T-cell (primary cell): ENCODE measurements at regions not wholly inside any gene's neighbourhood (a gene's known extent, or its start where the extent isn't known, plus 50 kb on each side); places are given as distances from the start of the nearest gene placed in this dataset.

Experiments
- ATAC-seq, 4 experiments: fragments of 200-7000 bp in 3 of 4; fragments of 150-1000 bp in 1 of 4; cut with Tn5 transposase; replicated peaks in 1 of 4; 1 replicate in 3 of 4; 2 replicates in 1 of 4; pipeline ENCODE4 v1.10.0; 2021; ENCODE audit warnings: moderate library complexity in 3 of 4, mild to moderate bottlenecking in 2 of 4, moderate number of reproducible peaks in 1 of 4
- CTCF ChIA-PET, 2 donors: fragments of 300-600 bp; sonication (Branson Sonifier 250); formaldehyde crosslinking; loops; one replicate each; lab custom pipeline; 2022; ENCODE audit warnings: antibody characterized with exemption in 2 of 2; lab: Charles Lee
- POLR2A ChIA-PET, 2 donors: fragments of 300-600 bp; sonication (Branson Sonifier 250); formaldehyde crosslinking; loops; one replicate each; lab custom pipeline; 2022; ENCODE audit warnings: antibody characterized with exemption in 2 of 2; lab: Charles Lee
- DNase-seq, 35 experiments: peaks; one replicate each; pipeline versions ENCODE4 v3.0.0 to v3.0.0-alpha.2; 2013 to 2023
- H3K27ac ChIP-seq: one replicate; pipeline ENCODE4 v1.5.1; 2013; ENCODE audit warnings: low read length
- H3K27me3 ChIP-seq, 2 experiments: replicated peaks in 1 of 2; 1 replicate in 1 of 2; 2 replicates in 1 of 2; pipeline versions ENCODE4 v1.6.1 to v1.7.0; 2013; ENCODE audit warnings: low read length in 1 of 2, mixed read lengths in 1 of 2; ENCODE audit not compliant: control insufficient read depth in 2 of 2, insufficient read depth in 2 of 2; ENCODE audit errors: extremely low read depth in 1 of 2
- H3K36me3 ChIP-seq, 2 donors: 1 replicate in 1 of 2; 2 replicates in 1 of 2; pipeline versions ENCODE4 v1.6.1 to v1.7.0; 2013; ENCODE audit warnings: low read length in 1 of 2; ENCODE audit not compliant: control insufficient read depth in 2 of 2, insufficient read depth in 1 of 2; ENCODE audit errors: extremely low read depth in 1 of 2
- H3K4me1 ChIP-seq, 2 experiments: 1 replicate in 1 of 2; 2 replicates in 1 of 2; pipeline versions ENCODE4 v1.6.1 to v1.7.0; 2013; ENCODE audit warnings: low read length in 2 of 2, mixed read lengths in 1 of 2; ENCODE audit not compliant: insufficient read depth in 2 of 2, control insufficient read depth in 1 of 2; ENCODE audit errors: extremely low read depth in 1 of 2
- H3K4me3 ChIP-seq, 2 donors: 1 replicate in 1 of 2; 2 replicates in 1 of 2; pipeline versions ENCODE4 v1.5.1 to v1.7.0; 2013; ENCODE audit warnings: mild to moderate bottlenecking in 2 of 2, low read length in 1 of 2, moderate library complexity in 1 of 2; ENCODE audit not compliant: control insufficient read depth in 1 of 2; ENCODE audit errors: extremely low read depth in 1 of 2
- H3K9me3 ChIP-seq: 2 replicates; pipeline ENCODE4 v1.7.0; 2013
- H3K27ac Mint-ChIP-seq, 2 donors: one replicate each; pipeline ENCODE4 v1.8.0; 2020 to 2021; ENCODE audit warnings: mild to moderate bottlenecking in 2 of 2, mixed read lengths in 2 of 2
- H3K27me3 Mint-ChIP-seq, 2 donors: one replicate each; pipeline ENCODE4 v1.8.0; 2021 to 2022; ENCODE audit warnings: mixed read lengths in 2 of 2
- H3K36me3 Mint-ChIP-seq: one replicate; pipeline ENCODE4 v1.8.0; 2021; ENCODE audit warnings: mixed read lengths
- H3K4me1 Mint-ChIP-seq, 3 donors: one replicate each; pipeline ENCODE4 v1.8.0; 2020 to 2022; ENCODE audit warnings: mixed read lengths in 3 of 3, mild to moderate bottlenecking in 1 of 3
- H3K4me3 Mint-ChIP-seq, 3 donors: one replicate each; pipeline ENCODE4 v1.8.0; 2020 to 2022; ENCODE audit warnings: mild to moderate bottlenecking in 3 of 3, mixed read lengths in 3 of 3, moderate library complexity in 3 of 3
- H3K9me3 Mint-ChIP-seq, 3 donors: one replicate each; pipeline ENCODE4 v1.8.0; 2020 to 2022; ENCODE audit warnings: mixed read lengths in 3 of 3
- WGBS: methylation state at CpG from one replicate; pipeline ENCODE4 v1.1.5; 2013; ENCODE audit warnings: missing lambda C conversion rate; ENCODE audit not compliant: insufficient coverage; 5-methylcytosine and 5-hydroxymethylcytosine counted together

- Mint-ChIP-seq H3K27me3 (peaks cover 18 to 33% of the 10 kb centered on the region in 2 donors), H3K4me3 (no peak overlapping the region), H3K9me3 (no peaks in the 10 kb centered on the region), H3K27ac (no peak overlapping the region), H3K4me1 (no peaks in the 10 kb centered on the region), H3K36me3 (no peaks in the 10 kb centered on the region)
- no peak for ATAC-seq
- Histone ChIP-seq H3K27ac (no peak overlapping the region), H3K36me3 (no peaks in the 10 kb centered on the region), H3K9me3 (no peaks in the 10 kb centered on the region), H3K27me3 (peaks cover 0 to 14% of the 10 kb centered on the region in 2 experiments), H3K4me3 (no peak overlapping the region), H3K4me1 (no peaks in the 10 kb centered on the region)
- DNase-seq, result no peak
- ChIA-PET POLR2A (no interaction called here), CTCF (interaction anchor here in 1 of 2 donors (1.2 kb wide), 1 partner anchor 38 kb away, joined by 3 read pairs; no protein-coding TSS in a partner anchor)
- 85% methylated on average over 4 of the region's 4 CpGs for WGBS
Measured at GRCh38 chr2:181753686-181754085, 73.4 kb upstream of the NEUROD1 start.

- Mint-ChIP-seq H3K27ac (no peak overlapping the region), H3K27me3 (peaks cover 18 to 32% of the 10 kb centered on the region in 2 donors), H3K4me3 (no peak overlapping the region), H3K9me3 (no peaks in the 10 kb centered on the region), H3K4me1 (no peaks in the 10 kb centered on the region), H3K36me3 (no peaks in the 10 kb centered on the region)
- Histone ChIP-seq H3K27ac (no peak overlapping the region), H3K36me3 (no peaks in the 10 kb centered on the region), H3K4me3 (no peak overlapping the region), H3K27me3 (peaks cover 0 to 14% of the 10 kb centered on the region in 2 experiments), H3K4me1 (no peaks in the 10 kb centered on the region), H3K9me3 (no peaks in the 10 kb centered on the region)
- no peak for DNase-seq
- WGBS, result 100% methylated on average over 1 of the region's 3 CpGs
- ChIA-PET CTCF (interaction anchor here (0.9 to 1.2 kb wide), 2 partner anchors 11 to 39 kb away, joined by 3 read pairs; no protein-coding TSS in a partner anchor), POLR2A (no interaction called here)
- ATAC-seq, result no peak
Measured at GRCh38 chr2:181754105-181754504, 73.8 kb upstream of the NEUROD1 start.

DNA sequence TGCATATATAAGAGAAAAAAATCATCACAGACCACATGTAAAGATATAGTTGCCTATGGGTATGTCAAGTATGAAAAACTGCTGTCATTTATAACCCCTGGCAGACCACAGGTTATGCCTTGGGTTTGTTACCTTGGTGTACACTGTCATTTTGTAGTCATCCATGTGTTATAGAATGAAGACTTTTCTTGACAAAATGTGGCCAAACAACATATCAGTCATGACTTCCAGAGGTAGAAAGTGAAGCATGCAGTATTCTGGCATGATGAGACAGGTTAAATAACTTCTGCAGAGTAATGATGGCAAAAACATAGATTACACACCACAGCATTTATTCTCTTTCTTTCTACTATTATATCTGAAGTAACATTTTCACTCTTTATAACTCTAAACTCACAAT lies 74.9 kb upstream of the NEUROD1 start:
- Histone ChIP-seq H3K36me3 (no peaks in the 10 kb centered on the region), H3K27me3 (peaks cover 0 to 8% of the 10 kb centered on the region in 2 experiments), H3K9me3 (no peaks in the 10 kb centered on the region), H3K27ac (no peak overlapping the region), H3K4me1 (no peaks in the 10 kb centered on the region), H3K4me3 (no peak overlapping the region)
- Mint-ChIP-seq H3K4me3 (no peak overlapping the region), H3K9me3 (peaks cover 0 to 4% (median 0%) of the 10 kb centered on the region in 3 donors), H3K27me3 (peaks cover 22 to 30% of the 10 kb centered on the region in 2 donors), H3K4me1 (no peaks in the 10 kb centered on the region), H3K27ac (no peak overlapping the region), H3K36me3 (no peaks in the 10 kb centered on the region)
- CTCF ChIA-PET, result no interaction called here
- DNase-seq (no peak), ATAC-seq (no peak)
- POLR2A ChIA-PET, result interaction anchor here in 1 of 2 donors (0.6 kb wide), 1 partner anchor 477 kb away, joined by 3 read pairs; no protein-coding TSS in a partner anchor

- ChIA-PET CTCF (no interaction called here), POLR2A (no interaction called here)
- Histone ChIP-seq H3K27ac (no peak overlapping the region), H3K4me1 (no peaks in the 10 kb centered on the region), H3K9me3 (no peaks in the 10 kb centered on the region), H3K4me3 (no peak overlapping the region), H3K36me3 (no peaks in the 10 kb centered on the region), H3K27me3 (no peaks in the 10 kb centered on the region)
- ATAC-seq, result no peak
- peaks cover 10 to 13% of the 10 kb centered on the region in 2 donors for H3K27me3 Mint-ChIP-seq
- H3K4me1 Mint-ChIP-seq, result no peaks in the 10 kb centered on the region
- no peak overlapping the region for H3K4me3 Mint-ChIP-seq
- no CpG with 5 or more reads among the region's 2 CpGs for whole genome bisulfite sequencing
- no peak for DNase-seq
- no peaks in the 10 kb centered on the region for H3K36me3 Mint-ChIP-seq
- H3K9me3 Mint-ChIP-seq, result peaks cover 0 to 4% (median 0%) of the 10 kb centered on the region in 3 donors
- no peak overlapping the region for H3K27ac Mint-ChIP-seq
Measured at GRCh38 chr2:181760521-181760920, 80.2 kb upstream of the NEUROD1 start.

DNA sequence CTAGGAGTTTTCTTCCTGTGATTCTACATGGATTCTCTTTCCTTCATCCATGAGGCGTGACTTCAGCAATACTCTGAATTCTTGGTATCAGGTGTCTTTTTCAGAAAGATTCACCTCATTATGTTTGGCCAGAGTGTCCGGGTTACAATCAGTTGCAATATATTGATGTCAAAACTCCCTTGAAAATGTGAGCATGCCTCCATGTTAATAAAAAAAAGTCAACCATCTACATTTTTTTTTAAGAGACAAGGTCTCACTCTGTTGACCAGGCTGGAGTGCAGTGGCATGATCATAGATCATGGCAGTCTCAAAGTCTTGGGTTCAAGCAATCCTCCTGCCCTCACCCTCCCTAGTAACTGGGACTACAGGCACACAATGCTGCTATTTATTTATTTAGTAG lies 80.9 kb upstream of the NEUROD1 start:
- H3K27ac ChIP-seq, result no peak overlapping the region
- POLR2A ChIA-PET, result no interaction called here
- ATAC-seq (no peak), DNase-seq (no peak)
- H3K27ac Mint-ChIP-seq, result no peak overlapping the region
- no peak overlapping the region for H3K4me3 ChIP-seq
- H3K27me3 Mint-ChIP-seq, result peaks cover 7 to 9% of the 10 kb centered on the region in 2 donors
- no peaks in the 10 kb centered on the region for H3K4me1 Mint-ChIP-seq
- CTCF ChIA-PET, result no interaction called here
- no peaks in the 10 kb centered on the region for H3K36me3 ChIP-seq
- no peak overlapping the region for H3K4me3 Mint-ChIP-seq
- WGBS, result 93% methylated on average over 2 of the region's 2 CpGs
- H3K4me1 ChIP-seq, result no peaks in the 10 kb centered on the region
- no peaks in the 10 kb centered on the region for H3K36me3 Mint-ChIP-seq
- no peaks in the 10 kb centered on the region for H3K9me3 ChIP-seq
- peaks cover 0 to 4% (median 0%) of the 10 kb centered on the region in 3 donors for H3K9me3 Mint-ChIP-seq
- H3K27me3 ChIP-seq, result no peaks in the 10 kb centered on the region

GRCh38 chr2:181762000-181762399 lies 81.7 kb upstream of the NEUROD1 start:
- POLR2A ChIA-PET, result no interaction called here

GRCh38 chr2:181762848-181763247 lies 82.5 kb upstream of the NEUROD1 start:
- Mint-ChIP-seq H3K27me3 (peaks cover 7 to 9% of the 10 kb centered on the region in 2 donors), H3K4me3 (no peak overlapping the region), H3K27ac (no peak overlapping the region), H3K36me3 (no peaks in the 10 kb centered on the region), H3K4me1 (no peaks in the 10 kb centered on the region), H3K9me3 (peaks cover 0 to 4% (median 0%) of the 10 kb centered on the region in 3 donors)
- Histone ChIP-seq H3K9me3 (no peaks in the 10 kb centered on the region), H3K4me1 (no peaks in the 10 kb centered on the region), H3K27me3 (no peaks in the 10 kb centered on the region), H3K4me3 (no peak overlapping the region), H3K27ac (no peak overlapping the region), H3K36me3 (no peaks in the 10 kb centered on the region)
- ATAC-seq, result no peak
- DNase-seq, result no peak
- CTCF ChIA-PET, result no interaction called here
- no CpG with 5 or more reads among the region's 5 CpGs for WGBS
- POLR2A ChIA-PET, result no interaction called here

More at GRCh38 chr2:181762000-181762399, 81.7 kb upstream of the NEUROD1 start:
- Histone ChIP-seq H3K27ac (no peak overlapping the region), H3K4me3 (no peak overlapping the region), H3K4me1 (no peaks in the 10 kb centered on the region), H3K27me3 (no peaks in the 10 kb centered on the region), H3K36me3 (no peaks in the 10 kb centered on the region), H3K9me3 (no peaks in the 10 kb centered on the region)
- Mint-ChIP-seq H3K4me1 (no peaks in the 10 kb centered on the region), H3K9me3 (peaks cover 0 to 4% (median 0%) of the 10 kb centered on the region in 3 donors), H3K27me3 (peaks cover 7 to 9% of the 10 kb centered on the region in 2 donors), H3K36me3 (no peaks in the 10 kb centered on the region), H3K27ac (no peak overlapping the region), H3K4me3 (no peak overlapping the region)
- ATAC-seq (no peak), DNase-seq (no peak)
- WGBS, result 80% methylated on average over 3 of the region's 5 CpGs
- CTCF ChIA-PET, result no interaction called here
